ENCODE measurements at regions not wholly inside any gene's neighbourhood (a gene's known extent, or its start where the extent isn't known, plus 50 kb on each side); places are given as distances from the start of the nearest gene placed in this dataset.

DNA sequence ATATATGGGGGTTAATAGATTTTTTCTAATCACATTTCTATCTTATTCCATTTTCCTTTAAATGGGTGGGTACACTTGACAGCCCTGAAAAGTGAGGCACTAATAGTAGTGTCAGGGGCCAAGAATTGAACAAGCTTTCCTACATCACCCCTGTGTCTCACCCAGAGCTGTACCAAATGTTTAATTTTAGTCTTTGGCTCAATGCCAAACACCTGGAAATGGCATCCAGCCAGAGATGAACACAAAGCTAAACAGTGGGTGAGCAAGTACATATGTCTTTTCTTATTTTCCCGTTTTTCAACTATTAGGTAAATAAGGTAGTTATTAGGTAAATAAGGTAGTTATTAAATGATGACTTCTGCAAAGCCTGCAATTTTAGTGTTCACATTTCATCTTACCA is 276.3 kb upstream of the ERBB4 start:
- Histone ChIP-seq H3K9ac (replicated peaks; ENCODE audit: extremely low read depth, insufficient read depth, low read length) (no peak overlapping the region), H3K9me3 (replicated peaks; ENCODE audit: control insufficient read depth, insufficient read depth, low read length) (no peaks in the 10 kb centered on the region), H3K36me3 (ENCODE audit: control insufficient read depth in 2 of 2, extremely low read depth in 1 of 2, insufficient read depth in 2 of 2, low read length in 2 of 2) (no peaks in the 10 kb centered on the region), H3K27me3 (ENCODE audit: control insufficient read depth in 2 of 2, insufficient read depth in 2 of 2, low read length in 2 of 2) (no peaks in the 10 kb centered on the region), H4K20me1 (replicated peaks; ENCODE audit: control insufficient read depth, extremely low read depth, insufficient read depth, low read length) (no peaks in the 10 kb centered on the region), H3K4me1 (ENCODE audit: control insufficient read depth, extremely low read depth, insufficient read depth, low read length) (no peaks in the 10 kb centered on the region), H3K79me2 (ENCODE audit: control insufficient read depth, insufficient read depth, low read length) (no peaks in the 10 kb centered on the region), H3K9me1 (replicated peaks; ENCODE audit: control insufficient read depth, extremely low read depth, insufficient read depth, low read length) (no peaks in the 10 kb centered on the region), H3K4me2 (ENCODE audit: insufficient read depth, low read length) (no peak overlapping the region), H3K27ac (ENCODE audit: insufficient read depth, low read depth, low read length) (no peak overlapping the region), H2AFZ (ENCODE audit: low read depth, low read length) (no peak overlapping the region), H3K4me3 (replicated peaks in 1 of 3; ENCODE audit: insufficient read depth in 1 of 3, low read depth in 1 of 3, low read length in 3 of 3) (no peak overlapping the region)
- dilution Hi-C loops (cut with MboI; ENCODE audit: extremely low pct_ligation_motif_present, low sequenced_read_pairs): no loop called here
- ChIA-PET CTCF (no interaction called here), POLR2A (no interaction called here)
- FAIRE-seq: no peak
- TF ChIP-seq POLR2AphosphoS5 (IDR thresholded peaks at IDR 0.05; ENCODE audit: insufficient read depth, low read depth, low read length) (no peak), GATA2 (IDR thresholded peaks at IDR 0.05; ENCODE audit: insufficient read depth, insufficient read length, low read depth, low read length) (no peak), FOS (IDR thresholded peaks at IDR 0.05; ENCODE audit: borderline replicate concordance, insufficient read depth, low read length) (no peak), POLR2A (IDR thresholded peaks at IDR 0.05; ENCODE audit: low read depth, low read length) (no peak), EZH2 (IDR thresholded peaks at IDR 0.05; ENCODE audit: borderline replicate concordance, low read depth, low read length, severe bottlenecking) (no peak)
- TF ChIP-seq, protein P1, sequence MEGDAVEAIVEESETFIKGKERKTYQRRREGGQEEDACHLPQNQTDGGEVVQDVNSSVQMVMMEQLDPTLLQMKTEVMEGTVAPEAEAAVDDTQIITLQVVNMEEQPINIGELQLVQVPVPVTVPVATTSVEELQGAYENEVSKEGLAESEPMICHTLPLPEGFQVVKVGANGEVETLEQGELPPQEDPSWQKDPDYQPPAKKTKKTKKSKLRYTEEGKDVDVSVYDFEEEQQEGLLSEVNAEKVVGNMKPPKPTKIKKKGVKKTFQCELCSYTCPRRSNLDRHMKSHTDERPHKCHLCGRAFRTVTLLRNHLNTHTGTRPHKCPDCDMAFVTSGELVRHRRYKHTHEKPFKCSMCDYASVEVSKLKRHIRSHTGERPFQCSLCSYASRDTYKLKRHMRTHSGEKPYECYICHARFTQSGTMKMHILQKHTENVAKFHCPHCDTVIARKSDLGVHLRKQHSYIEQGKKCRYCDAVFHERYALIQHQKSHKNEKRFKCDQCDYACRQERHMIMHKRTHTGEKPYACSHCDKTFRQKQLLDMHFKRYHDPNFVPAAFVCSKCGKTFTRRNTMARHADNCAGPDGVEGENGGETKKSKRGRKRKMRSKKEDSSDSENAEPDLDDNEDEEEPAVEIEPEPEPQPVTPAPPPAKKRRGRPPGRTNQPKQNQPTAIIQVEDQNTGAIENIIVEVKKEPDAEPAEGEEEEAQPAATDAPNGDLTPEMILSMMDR (IDR thresholded peaks at IDR 0.05; ENCODE audit: extremely low read depth in 1 of 2, insufficient read depth in 1 of 2, low read depth in 1 of 2, low read length in 2 of 2): no peak
- no peak for DNase-seq (ENCODE audit: low read depth, low spot score)
- BruUV-seq (replicated peaks): no TSS peak
- intact Hi-C loops (cut with micrococcal nuclease): no loop called here

- H3K4me2 ChIP-seq (ENCODE audit: insufficient read depth, low read length): no peak overlapping the region
- dilution Hi-C loops (cut with MboI; ENCODE audit: extremely low pct_ligation_motif_present, low sequenced_read_pairs) (no loop called here), intact Hi-C loops (cut with micrococcal nuclease) (no loop called here)
- ChIA-PET CTCF (interaction anchor here (0.6 to 1.4 kb wide), 3 partner anchors 10 to 80 kb away, joined by 3 to 6 read pairs (median 4); no protein-coding TSS in a partner anchor), POLR2A (no interaction called here)
- no peaks in the 10 kb centered on the region for H4K20me1 ChIP-seq (replicated peaks; ENCODE audit: control insufficient read depth, extremely low read depth, insufficient read depth, low read length)
- H3K9me3 ChIP-seq (replicated peaks; ENCODE audit: control insufficient read depth, insufficient read depth, low read length): no peaks in the 10 kb centered on the region
- no peaks in the 10 kb centered on the region for H3K27me3 ChIP-seq (ENCODE audit: control insufficient read depth in 2 of 2, insufficient read depth in 2 of 2, low read length in 2 of 2)
- BruUV-seq (replicated peaks): no TSS peak
- TF ChIP-seq, protein P2, sequence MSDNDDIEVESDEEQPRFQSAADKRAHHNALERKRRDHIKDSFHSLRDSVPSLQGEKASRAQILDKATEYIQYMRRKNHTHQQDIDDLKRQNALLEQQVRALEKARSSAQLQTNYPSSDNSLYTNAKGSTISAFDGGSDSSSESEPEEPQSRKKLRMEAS (IDR thresholded peaks at IDR 0.05; ENCODE audit: insufficient read depth, insufficient read length): no peak
- TF ChIP-seq EZH2 (IDR thresholded peaks at IDR 0.05; ENCODE audit: borderline replicate concordance, low read depth, low read length, severe bottlenecking): no peak
- no peak for TF ChIP-seq GATA2 (IDR thresholded peaks at IDR 0.05; ENCODE audit: insufficient read depth, insufficient read length, low read depth, low read length)
- TF ChIP-seq POLR2AphosphoS5 (IDR thresholded peaks at IDR 0.05; ENCODE audit: insufficient read depth, low read depth, low read length): no peak
- TF ChIP-seq, protein P1 (IDR thresholded peaks at IDR 0.05; ENCODE audit: extremely low read depth in 1 of 2, insufficient read depth in 1 of 2, low read depth in 1 of 2, low read length in 2 of 2): no peak
- no peak for TF ChIP-seq FOS (IDR thresholded peaks at IDR 0.05; ENCODE audit: borderline replicate concordance, insufficient read depth, low read length)
- TF ChIP-seq JUN (IDR thresholded peaks at IDR 0.05; ENCODE audit: borderline replicate concordance, insufficient read depth, insufficient read length, low read depth): no peak
- TF ChIP-seq MYC (IDR thresholded peaks at IDR 0.05; ENCODE audit: low read depth, low read length): no peak
- no peak for TF ChIP-seq POLR2A (IDR thresholded peaks at IDR 0.05; ENCODE audit: low read depth, low read length)
- no peaks in the 10 kb centered on the region for H3K4me1 ChIP-seq (ENCODE audit: control insufficient read depth, extremely low read depth, insufficient read depth, low read length)
- no peak for FAIRE-seq
- no peak overlapping the region for H2AFZ ChIP-seq (ENCODE audit: low read depth, low read length)
- H3K27ac ChIP-seq (ENCODE audit: insufficient read depth, low read depth, low read length): no peak overlapping the region
- H3K79me2 ChIP-seq (ENCODE audit: control insufficient read depth, insufficient read depth, low read length): no peaks in the 10 kb centered on the region
- no peaks in the 10 kb centered on the region for H3K9me1 ChIP-seq (replicated peaks; ENCODE audit: control insufficient read depth, extremely low read depth, insufficient read depth, low read length)
- no peak overlapping the region for H3K9ac ChIP-seq (replicated peaks; ENCODE audit: extremely low read depth, insufficient read depth, low read length)
- no peaks in the 10 kb centered on the region for H3K36me3 ChIP-seq (ENCODE audit: control insufficient read depth in 2 of 2, extremely low read depth in 1 of 2, insufficient read depth in 2 of 2, low read length in 2 of 2)
- DNase-seq (ENCODE audit: low read depth, low spot score): no peak
- H3K4me3 ChIP-seq (replicated peaks in 1 of 3; ENCODE audit: insufficient read depth in 1 of 3, low read depth in 1 of 3, low read length in 3 of 3): no peak overlapping the region
Measured at GRCh38 chr2:212811921-212812320, 273.3 kb upstream of the ERBB4 start.
